Muscle of arm (tissue), 1 donor: ENCODE measurements at regions not wholly inside any gene's neighbourhood (a gene's known extent, or its start where the extent isn't known, plus 50 kb on each side); places are given as distances from the start of the nearest gene placed in this dataset.
"Not testable (repeated sequence)": the region's sequence is repeated elsewhere in the genome, so short reads cannot be mapped to it uniquely, and the experiment has no call there.

Source experiments
- DNase-seq: peaks from one replicate; pipeline ENCODE4 v3.0.0-alpha.2; 2013

DNA sequence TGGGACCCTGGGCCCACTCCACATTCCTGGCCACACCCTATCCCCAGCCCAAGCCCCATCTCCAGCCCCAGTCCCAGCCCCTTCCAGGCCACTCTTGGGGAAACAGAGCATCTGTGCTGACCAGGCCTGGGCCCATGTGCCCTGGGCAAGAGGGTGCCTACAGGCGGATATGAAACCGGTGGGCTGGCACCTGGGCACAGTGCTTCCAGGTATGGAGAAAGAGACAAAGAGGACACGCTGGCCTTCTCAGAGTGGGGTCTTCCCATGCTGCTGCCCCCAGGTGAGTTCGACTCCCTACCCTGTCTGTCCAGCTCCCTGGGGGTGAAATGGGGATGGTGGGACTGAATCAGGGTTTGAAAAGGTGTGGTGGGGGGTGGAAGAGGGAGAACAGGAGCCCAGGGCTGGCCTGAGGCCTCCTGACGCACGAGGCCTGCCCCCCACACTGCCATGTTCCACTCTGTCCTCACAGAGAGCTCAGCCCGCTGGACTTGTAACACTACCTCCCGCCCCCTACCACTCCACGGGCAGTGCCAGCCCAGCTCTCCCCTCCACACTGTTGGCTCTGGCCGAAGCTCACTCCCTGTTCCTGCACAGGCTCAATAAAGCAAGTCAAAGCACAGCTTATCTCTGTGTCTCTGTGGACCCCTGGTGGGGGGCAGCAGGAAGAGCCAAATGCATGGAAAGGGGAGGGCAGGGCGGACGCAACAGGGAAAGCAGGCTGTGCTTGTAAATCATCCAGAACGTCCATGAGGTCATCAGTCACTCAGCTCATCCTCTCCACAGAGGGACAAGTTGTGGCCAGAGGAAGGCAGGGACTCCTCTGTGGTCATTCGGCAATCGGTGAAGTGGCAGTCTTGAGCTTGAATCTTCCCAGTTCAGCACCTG, 71.1 kb upstream of the TMEM97 start:
- no peak for DNase-seq

- DNase-seq = no peak
Measured at GRCh38 chr17:28249706-28250105, 69.3 kb upstream of the TMEM97 start.

- DNase-seq = no peak
Measured at GRCh38 chr17:28252436-28252835, 66.6 kb upstream of the TMEM97 start.

DNA sequence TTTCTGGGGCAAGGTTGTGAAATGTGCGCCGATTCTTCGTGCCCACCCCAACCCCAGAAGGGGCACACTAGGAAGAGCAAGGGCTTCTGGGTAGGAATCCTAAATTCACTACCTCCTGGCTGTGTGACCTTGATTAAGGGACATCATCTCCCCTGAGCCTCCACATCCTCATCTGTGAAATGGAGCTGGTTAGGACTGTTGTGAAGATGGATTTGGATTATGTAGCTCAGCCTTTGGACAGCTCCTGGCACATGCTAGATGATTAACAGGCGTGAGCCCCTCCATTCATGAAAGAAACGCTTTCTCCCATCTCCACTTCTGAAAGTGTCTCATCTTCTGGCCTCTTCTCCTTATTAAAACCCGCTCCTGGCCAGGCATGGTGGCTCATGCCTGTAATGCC, 65.3 kb upstream of the TMEM97 start:
- no peak for DNase-seq

DNA sequence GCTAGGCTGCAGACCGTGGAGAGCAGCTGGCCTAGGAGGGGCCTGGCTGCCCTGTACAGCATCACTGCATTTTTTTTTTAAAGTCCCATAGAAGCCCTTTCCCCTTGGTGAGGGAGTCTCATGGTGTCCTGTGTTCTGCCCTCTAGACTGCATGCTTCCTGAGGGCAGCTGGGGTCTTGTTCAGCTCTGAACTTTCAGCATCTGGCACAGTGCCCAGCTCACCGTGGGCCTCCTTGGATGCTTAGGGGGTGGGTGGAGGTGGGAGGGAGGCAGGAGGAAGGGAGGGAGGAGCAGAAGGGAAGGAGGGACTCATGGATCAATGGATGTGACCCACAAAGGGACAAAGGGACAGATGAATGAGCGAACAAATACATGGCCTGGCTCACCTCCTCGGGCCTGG, 63.4 kb upstream of the TMEM97 start:
- DNase-seq = no peak

GRCh38 chr17:28256370-28256769, 62.6 kb upstream of the TMEM97 start:
- no peak for DNase-seq

DNA sequence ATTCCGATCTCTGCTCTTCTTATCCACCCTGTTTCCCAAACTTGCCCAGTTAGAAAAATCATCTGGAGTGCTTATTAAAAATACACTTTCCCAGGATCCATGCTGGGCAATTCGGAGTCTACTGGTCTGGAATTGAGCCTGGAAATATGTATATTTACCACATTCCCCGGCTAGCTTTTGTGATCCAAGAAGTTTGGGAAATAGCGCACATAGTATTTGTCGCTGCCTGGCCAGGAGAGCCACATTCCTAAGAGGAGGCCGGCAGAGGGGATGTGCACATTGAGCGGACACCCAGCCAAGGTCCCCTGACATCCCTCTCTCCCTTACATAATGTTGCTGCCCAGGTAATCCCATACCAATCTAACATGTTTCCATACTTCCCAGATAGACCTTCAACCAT, 62.1 kb upstream of the TMEM97 start:
- DNase-seq = no peak

GRCh38 chr17:28258347-28258887, 60.6 kb upstream of the TMEM97 start:
- no peak for DNase-seq

- no peak for DNase-seq
Measured at GRCh38 chr17:28261219-28261618, 57.8 kb upstream of the TMEM97 start.

- DNase-seq = not testable (repeated sequence)
Measured at GRCh38 chr17:28262123-28262745, 56.8 kb upstream of the TMEM97 start.

- DNase-seq = peak; percentile 30
Measured at GRCh38 chr17:28264902-28265548, 54.0 kb upstream of the TMEM97 start.

- not testable (repeated sequence) for DNase-seq
Measured at GRCh38 chr17:28265856-28266546, 53.0 kb upstream of the TMEM97 start.

DNA sequence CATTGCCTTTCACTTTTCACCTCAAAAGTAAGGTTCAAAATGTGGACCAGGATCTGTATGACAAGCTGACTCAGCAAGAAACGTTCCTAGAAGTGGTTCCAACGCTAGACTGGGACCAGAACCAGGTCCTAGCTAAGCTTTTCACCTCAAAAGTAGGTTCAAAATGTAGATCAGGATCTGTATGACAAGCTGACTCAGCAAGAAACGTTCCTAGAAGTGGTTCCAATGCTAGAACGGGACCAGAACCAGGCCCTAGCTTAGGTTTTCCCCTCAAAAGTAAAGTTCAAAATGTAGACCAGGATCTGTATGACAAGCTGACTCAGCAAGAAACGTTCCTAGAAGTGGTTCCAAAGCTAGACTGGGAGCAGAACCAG, 52.5 kb upstream of the TMEM97 start:
- not testable (repeated sequence) for DNase-seq

- not testable (repeated sequence) for DNase-seq
Measured at GRCh38 chr17:28266926-28267719, 51.9 kb upstream of the TMEM97 start.

- no peak for DNase-seq
Measured at GRCh38 chr17:28267720-28268609, 51.0 kb upstream of the TMEM97 start.

GRCh38 chr17:28268610-28269313, 50.2 kb upstream of the TMEM97 start:
- DNase-seq = no peak
